Mesendoderm (in vitro differentiated cells): ENCODE measurements at regions not wholly inside any gene's neighbourhood (a gene's known extent, or its start where the extent isn't known, plus 50 kb on each side); places are given as distances from the start of the nearest gene placed in this dataset.

Source experiments
- DNase-seq: peaks from one replicate; pipeline ENCODE4 v3.0.0; 2013
- H2AK5ac ChIP-seq: 2 replicates; pipeline ENCODE4 v1.6.1; 2013; ENCODE audit warnings: low read length, inconsistent platforms
- H2BK120ac ChIP-seq: 2 replicates; pipeline ENCODE4 v1.6.1; 2013; ENCODE audit warnings: low read depth, mild to moderate bottlenecking, low read length, moderate library complexity, mixed read lengths
- H2BK15ac ChIP-seq: replicated peaks from 2 replicates; pipeline ENCODE4 v1.6.1; 2013; ENCODE audit warnings: low read depth, mild to moderate bottlenecking, moderate library complexity
- H2BK5ac ChIP-seq: 2 replicates; pipeline ENCODE4 v1.6.1; 2013; ENCODE audit warnings: low read length, inconsistent platforms
- H3K18ac ChIP-seq: 2 replicates; pipeline ENCODE4 v1.6.1; 2013; ENCODE audit warnings: mild to moderate bottlenecking, low read length, mixed read lengths
- H3K23ac ChIP-seq: one replicate; pipeline ENCODE4 v1.6.1; 2013; ENCODE audit warnings: low read length
- H3K27ac ChIP-seq: 2 replicates; pipeline ENCODE4 v1.5.1; 2013; ENCODE audit warnings: low read depth, mild to moderate bottlenecking, inconsistent platforms, low read length, moderate library complexity
- H3K27me3 ChIP-seq: 2 replicates; pipeline ENCODE4 v1.6.1; 2013; ENCODE audit warnings: low read length, control low read depth, mild to moderate bottlenecking, inconsistent platforms; ENCODE audit not compliant: insufficient read depth, poor library complexity
- H3K36me3 ChIP-seq: 2 replicates; pipeline ENCODE4 v1.6.1; 2013; ENCODE audit warnings: low read length, inconsistent platforms; ENCODE audit not compliant: control insufficient read depth, insufficient read depth
- H3K4ac ChIP-seq: one replicate; pipeline ENCODE4 v1.6.1; 2013; ENCODE audit warnings: low read depth, mild to moderate bottlenecking, low read length, moderate library complexity
- H3K4me1 ChIP-seq: 2 replicates; pipeline ENCODE4 v1.6.1; 2013; ENCODE audit warnings: low read depth, low read length, inconsistent platforms; ENCODE audit not compliant: control insufficient read depth
- H3K4me2 ChIP-seq: 2 replicates; pipeline ENCODE4 v1.6.1; 2013; ENCODE audit warnings: low read length
- H3K4me3 ChIP-seq: 2 replicates; pipeline ENCODE4 v1.5.1; 2013; ENCODE audit warnings: mild to moderate bottlenecking, low read length
- H3K56ac ChIP-seq: one replicate; pipeline ENCODE4 v1.6.1; 2013; ENCODE audit warnings: low read length
- H3K79me1 ChIP-seq: 2 replicates; pipeline ENCODE4 v1.6.1; 2013; ENCODE audit warnings: low read length, inconsistent platforms
- H3K79me2 ChIP-seq: 2 replicates; pipeline ENCODE4 v1.6.1; 2013; ENCODE audit warnings: mild to moderate bottlenecking, low read length; ENCODE audit not compliant: control insufficient read depth, insufficient read depth
- H3K9ac ChIP-seq: 2 replicates; pipeline ENCODE4 v1.6.1; 2013; ENCODE audit warnings: low read length, inconsistent platforms
- H4K5ac ChIP-seq: one replicate; pipeline ENCODE4 v1.6.1; 2013; ENCODE audit warnings: low read length
- H4K8ac ChIP-seq: one replicate; pipeline ENCODE4 v1.6.1; 2013; ENCODE audit warnings: low read depth, mild to moderate bottlenecking, control low read depth, low read length, moderate library complexity
- WGBS: extraction: QIAGEN DNeasy Blood & Tissue Kit; methylation state at CpG from one replicate; pipeline ENCODE4 v1.1.7; 2013; ENCODE audit warnings: low lambda C conversion rate, missing lambda C conversion rate; ENCODE audit not compliant: insufficient coverage; ENCODE audit errors: extremely low coverage; 5-methylcytosine and 5-hydroxymethylcytosine counted together

GRCh38 chr2:134774786-134775641 lies 56.2 kb upstream of the TMEM163 start:
- Histone ChIP-seq H3K27ac (peak overlapping the region; percentile 69), H2BK120ac (no peak overlapping the region), H3K4ac (no peak overlapping the region), H2BK5ac (peak overlapping the region; percentile 91), H3K79me1 (no peaks in the 10 kb centered on the region), H3K9ac (no peak overlapping the region), H4K5ac (no peak overlapping the region), H3K79me2 (no peaks in the 10 kb centered on the region), H2BK15ac (no peak overlapping the region), H2AK5ac (no peak overlapping the region), H3K4me3 (no peak overlapping the region), H3K4me1 (peaks cover 37% of the 10 kb centered on the region), H3K56ac (peak overlapping the region; percentile 81), H3K27me3 (no peaks in the 10 kb centered on the region), H3K36me3 (no peaks in the 10 kb centered on the region), H3K18ac (peak overlapping the region; percentile 96), H4K8ac (no peak overlapping the region), H3K4me2 (no peak overlapping the region), H3K23ac (no peak overlapping the region)
- no CpG with 5 or more reads among the region's 10 CpGs for WGBS
- DNase-seq: peak; percentile 92

- no peak overlapping the region for H2AK5ac ChIP-seq
- DNase-seq: no peak
Observed at GRCh38 chr2:134776836-134777235, 58.0 kb upstream of the TMEM163 start.

GRCh38 chr2:134777593-134777992 lies 58.8 kb upstream of the TMEM163 start:
- H4K5ac ChIP-seq: no peak overlapping the region
- H3K79me2 ChIP-seq: no peaks in the 10 kb centered on the region
- H3K27ac ChIP-seq: no peak overlapping the region
- H4K8ac ChIP-seq: no peak overlapping the region
- H3K27me3 ChIP-seq: no peaks in the 10 kb centered on the region
- no CpG with 5 or more reads among the region's 4 CpGs for whole genome bisulfite sequencing
- H3K23ac ChIP-seq: no peak overlapping the region
- H3K4me1 ChIP-seq: peaks cover 21% of the 10 kb centered on the region
- no peaks in the 10 kb centered on the region for H3K36me3 ChIP-seq
- H3K18ac ChIP-seq: no peak overlapping the region
- no peaks in the 10 kb centered on the region for H3K79me1 ChIP-seq
- no peak overlapping the region for H3K9ac ChIP-seq
- no peak overlapping the region for H3K56ac ChIP-seq
- no peak overlapping the region for H3K4ac ChIP-seq
- no peak overlapping the region for H2BK15ac ChIP-seq
- no peak overlapping the region for H3K4me2 ChIP-seq
- no peak overlapping the region for H3K4me3 ChIP-seq
- H2AK5ac ChIP-seq: no peak overlapping the region
- no peak overlapping the region for H2BK5ac ChIP-seq
- H2BK120ac ChIP-seq: no peak overlapping the region
- DNase-seq: no peak

More at GRCh38 chr2:134776836-134777235, 58.0 kb upstream of the TMEM163 start:
- no peak overlapping the region for H2BK5ac ChIP-seq
- peaks cover 28% of the 10 kb centered on the region for H3K4me1 ChIP-seq
- H3K79me2 ChIP-seq: no peaks in the 10 kb centered on the region
- H2BK15ac ChIP-seq: no peak overlapping the region
- no peaks in the 10 kb centered on the region for H3K36me3 ChIP-seq
- no peak overlapping the region for H3K18ac ChIP-seq
- H3K4ac ChIP-seq: no peak overlapping the region
- H3K9ac ChIP-seq: no peak overlapping the region
- no peak overlapping the region for H3K27ac ChIP-seq
- H3K4me3 ChIP-seq: no peak overlapping the region
- no peaks in the 10 kb centered on the region for H3K27me3 ChIP-seq
- H2BK120ac ChIP-seq: no peak overlapping the region
- no peak overlapping the region for H4K8ac ChIP-seq
- no peaks in the 10 kb centered on the region for H3K79me1 ChIP-seq
- H4K5ac ChIP-seq: no peak overlapping the region
- no peak overlapping the region for H3K4me2 ChIP-seq
- no peak overlapping the region for H3K56ac ChIP-seq
- no CpG with 5 or more reads among the region's 3 CpGs for WGBS
- H3K23ac ChIP-seq: no peak overlapping the region

GRCh38 chr2:134778372-134778771 lies 59.6 kb upstream of the TMEM163 start:
- no peak overlapping the region for H3K23ac ChIP-seq
- no peak overlapping the region for H3K27ac ChIP-seq
- WGBS: no CpG with 5 or more reads among the region's 4 CpGs
- H2BK120ac ChIP-seq: no peak overlapping the region
- DNase-seq: peak; percentile 35
- H2BK5ac ChIP-seq: no peak overlapping the region
- H4K5ac ChIP-seq: no peak overlapping the region
- H3K4me3 ChIP-seq: no peak overlapping the region
- H3K79me2 ChIP-seq: no peaks in the 10 kb centered on the region
- no peaks in the 10 kb centered on the region for H3K36me3 ChIP-seq
- H2AK5ac ChIP-seq: no peak overlapping the region
- H3K4me2 ChIP-seq: no peak overlapping the region
- no peaks in the 10 kb centered on the region for H3K27me3 ChIP-seq
- no peak overlapping the region for H3K56ac ChIP-seq
- H3K4me1 ChIP-seq: peaks cover 18% of the 10 kb centered on the region
- no peaks in the 10 kb centered on the region for H3K79me1 ChIP-seq
- H3K4ac ChIP-seq: no peak overlapping the region
- H3K18ac ChIP-seq: no peak overlapping the region
- no peak overlapping the region for H3K9ac ChIP-seq
- no peak overlapping the region for H4K8ac ChIP-seq
- no peak overlapping the region for H2BK15ac ChIP-seq

- Histone ChIP-seq H3K4me1 (peaks cover 2% of the 10 kb centered on the region), H3K56ac (no peak overlapping the region), H3K9ac (no peak overlapping the region), H3K4ac (no peak overlapping the region), H3K79me2 (no peaks in the 10 kb centered on the region), H3K4me3 (no peak overlapping the region), H2BK120ac (no peak overlapping the region), H3K23ac (no peak overlapping the region), H2BK15ac (no peak overlapping the region), H4K8ac (no peak overlapping the region), H3K18ac (no peak overlapping the region), H3K4me2 (no peak overlapping the region), H3K27me3 (no peaks in the 10 kb centered on the region), H3K79me1 (no peaks in the 10 kb centered on the region), H3K27ac (no peak overlapping the region), H3K36me3 (no peaks in the 10 kb centered on the region), H2AK5ac (no peak overlapping the region), H4K5ac (no peak overlapping the region), H2BK5ac (no peak overlapping the region)
- no peak for DNase-seq
- WGBS: no CpG with 5 or more reads among the region's 1 CpG
Observed at GRCh38 chr2:134780972-134781371, 57.4 kb upstream of the ACMSD start.

GRCh38 chr2:134782107-134782506 lies 56.3 kb upstream of the ACMSD start:
- no peak overlapping the region for H4K5ac ChIP-seq
- no peak overlapping the region for H3K4me2 ChIP-seq
- no peaks in the 10 kb centered on the region for H3K79me2 ChIP-seq
- H3K79me1 ChIP-seq: no peaks in the 10 kb centered on the region
- WGBS: no CpG with 5 or more reads among the region's 7 CpGs
- H3K56ac ChIP-seq: no peak overlapping the region
- H3K9ac ChIP-seq: no peak overlapping the region
- H3K4me3 ChIP-seq: no peak overlapping the region
- no peak overlapping the region for H3K23ac ChIP-seq
- H2BK15ac ChIP-seq: no peak overlapping the region
- H2BK5ac ChIP-seq: no peak overlapping the region
- H3K36me3 ChIP-seq: no peaks in the 10 kb centered on the region
- no peak overlapping the region for H4K8ac ChIP-seq
- H3K4ac ChIP-seq: no peak overlapping the region
- H3K27me3 ChIP-seq: no peaks in the 10 kb centered on the region
- H3K18ac ChIP-seq: no peak overlapping the region
- H2AK5ac ChIP-seq: no peak overlapping the region
- no peak overlapping the region for H3K27ac ChIP-seq
- DNase-seq: no peak
- H3K4me1 ChIP-seq: no peaks in the 10 kb centered on the region
- no peak overlapping the region for H2BK120ac ChIP-seq
